CD1c-positive myeloid dendritic cell (primary cell): ENCODE measurements at regions not wholly inside any gene's neighbourhood (a gene's known extent, or its start where the extent isn't known, plus 50 kb on each side); places are given as distances from the start of the nearest gene placed in this dataset.
A peak's percentile ranks its signal among the peaks of the same experiment; 100 is the strongest.
"Not testable (repeated sequence)": the region's sequence is repeated elsewhere in the genome, so short reads cannot be mapped to it uniquely, and the experiment has no call there.

Experiments
- DNase-seq: peaks from one replicate; pipeline ENCODE4 v3.0.0-alpha.2; 2016; ENCODE audit errors: extremely low spot score

DNA sequence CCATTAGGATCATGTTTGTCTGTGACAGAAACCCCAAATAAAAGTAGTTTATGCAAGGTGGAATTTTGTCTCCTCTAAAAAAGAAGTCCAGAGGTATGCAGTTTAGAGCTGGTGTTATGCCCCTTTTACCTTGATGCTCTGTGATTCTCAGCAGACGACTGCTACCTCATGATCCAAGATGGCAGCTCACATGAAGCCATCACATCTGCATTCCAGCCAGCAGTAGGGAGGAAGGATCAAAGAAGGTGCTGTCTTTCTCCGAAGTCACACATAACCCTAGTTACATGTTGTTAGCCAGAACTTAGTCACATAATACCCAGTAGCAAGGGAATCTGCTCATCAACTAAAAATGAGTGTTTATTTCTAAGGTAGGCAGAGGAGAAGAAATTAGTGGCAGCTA is 135.7 kb upstream of the HS3ST2 start:
- DNase-seq: no peak

- DNase-seq: no peak
These were observed 132.2 kb upstream of the HS3ST2 start for GRCh38 chr16:22681554-22682291.

- DNase-seq: no peak
These were observed 130.7 kb upstream of the HS3ST2 start for GRCh38 chr16:22683258-22683657.

- no peak for DNase-seq
These were observed 130.0 kb upstream of the HS3ST2 start for GRCh38 chr16:22683730-22684573.

DNA sequence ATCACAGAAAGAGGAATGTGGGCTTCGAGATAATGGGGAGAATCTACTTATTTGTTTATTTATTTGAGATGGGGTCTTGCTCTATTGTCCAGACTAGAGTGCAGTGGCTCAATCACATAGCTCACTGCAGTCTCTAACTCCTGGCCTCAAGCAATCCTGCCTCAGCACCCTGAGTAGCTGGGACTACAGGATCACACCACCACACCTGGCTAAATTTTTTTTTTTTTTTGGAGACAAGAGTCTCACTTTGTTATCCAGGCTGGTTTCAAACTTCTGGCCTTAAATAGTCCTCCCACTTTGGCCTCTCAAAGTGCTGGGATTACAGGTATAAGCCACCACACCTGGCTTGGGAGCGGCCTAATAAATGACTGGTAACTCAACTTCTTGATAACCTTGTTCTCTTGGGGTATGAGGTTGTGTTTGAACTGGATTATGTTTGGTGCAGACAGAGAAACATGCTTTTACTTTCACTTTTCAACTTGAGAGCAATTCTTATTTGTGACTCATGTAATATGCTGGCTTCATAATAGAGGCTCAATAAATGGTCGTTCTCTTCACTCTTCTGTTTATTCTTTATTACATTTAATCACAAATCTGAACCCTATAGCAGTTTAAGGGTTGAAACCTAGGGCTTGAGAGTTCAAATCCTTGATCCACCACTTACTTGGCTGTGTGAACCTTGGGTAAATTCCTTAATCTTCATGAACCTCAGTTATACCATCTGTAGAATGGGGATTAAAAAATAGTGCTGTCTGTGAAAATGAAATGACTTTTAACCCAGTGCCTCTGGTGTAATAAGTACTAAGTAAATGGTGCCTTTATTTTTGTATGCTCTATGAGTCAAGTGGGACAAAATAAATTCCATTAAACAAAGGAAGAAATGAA is 129.1 kb upstream of the HS3ST2 start:
- no peak for DNase-seq

- DNase-seq: no peak
These were observed 128.5 kb upstream of the HS3ST2 start for GRCh38 chr16:22685459-22685830.

DNA sequence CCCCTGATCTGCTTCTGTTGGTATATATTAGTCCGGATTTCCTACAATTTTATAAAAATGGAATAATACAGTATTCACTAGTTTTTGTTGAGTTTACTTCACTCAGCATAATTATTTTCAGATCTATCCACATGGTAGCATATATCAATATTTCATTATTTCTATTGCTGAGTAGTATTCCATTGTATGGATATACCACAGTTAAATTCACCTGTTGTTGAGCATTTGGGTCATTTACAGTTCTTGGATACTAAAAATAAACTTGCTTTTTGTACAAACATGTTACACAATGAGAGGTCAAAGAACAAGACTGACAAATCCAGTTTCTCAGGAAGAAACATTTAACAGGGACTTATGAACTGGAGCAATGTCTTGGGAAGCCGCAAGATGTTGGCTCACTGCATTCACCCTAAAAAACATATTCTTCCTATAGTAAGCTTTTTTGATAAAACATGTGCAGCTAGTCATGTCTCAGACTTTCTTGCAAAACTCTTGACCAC is 126.9 kb upstream of the HS3ST2 start:
- no peak for DNase-seq

- DNase-seq: no peak
These were observed 125.5 kb upstream of the HS3ST2 start for GRCh38 chr16:22688463-22688862.

DNA sequence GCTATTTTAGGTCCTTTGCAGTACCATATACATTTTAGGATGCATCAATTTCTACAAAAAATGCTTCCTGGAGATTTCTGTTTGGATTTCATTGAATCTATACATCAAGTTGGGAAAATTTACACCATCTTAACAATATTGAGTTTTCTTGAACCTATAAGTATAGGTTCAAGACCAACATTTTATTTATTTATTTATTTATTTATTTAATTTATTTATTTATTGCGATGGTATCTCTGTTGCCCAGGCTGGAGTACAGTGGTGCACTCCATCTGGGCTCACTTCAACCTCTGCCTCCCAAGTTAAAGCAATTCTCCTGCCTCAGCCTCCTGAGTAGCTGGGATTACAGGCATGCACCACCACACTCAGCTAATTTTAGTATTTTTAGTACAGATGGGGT is 125.0 kb upstream of the HS3ST2 start:
- DNase-seq: no peak

- DNase-seq: no peak
These were observed 122.6 kb upstream of the HS3ST2 start for GRCh38 chr16:22691335-22691734.

- no peak for DNase-seq
These were observed 121.9 kb upstream of the HS3ST2 start for GRCh38 chr16:22692034-22692433.

- peak; percentile 38 for DNase-seq
These were observed 120.9 kb upstream of the HS3ST2 start for GRCh38 chr16:22692916-22693637.

DNA sequence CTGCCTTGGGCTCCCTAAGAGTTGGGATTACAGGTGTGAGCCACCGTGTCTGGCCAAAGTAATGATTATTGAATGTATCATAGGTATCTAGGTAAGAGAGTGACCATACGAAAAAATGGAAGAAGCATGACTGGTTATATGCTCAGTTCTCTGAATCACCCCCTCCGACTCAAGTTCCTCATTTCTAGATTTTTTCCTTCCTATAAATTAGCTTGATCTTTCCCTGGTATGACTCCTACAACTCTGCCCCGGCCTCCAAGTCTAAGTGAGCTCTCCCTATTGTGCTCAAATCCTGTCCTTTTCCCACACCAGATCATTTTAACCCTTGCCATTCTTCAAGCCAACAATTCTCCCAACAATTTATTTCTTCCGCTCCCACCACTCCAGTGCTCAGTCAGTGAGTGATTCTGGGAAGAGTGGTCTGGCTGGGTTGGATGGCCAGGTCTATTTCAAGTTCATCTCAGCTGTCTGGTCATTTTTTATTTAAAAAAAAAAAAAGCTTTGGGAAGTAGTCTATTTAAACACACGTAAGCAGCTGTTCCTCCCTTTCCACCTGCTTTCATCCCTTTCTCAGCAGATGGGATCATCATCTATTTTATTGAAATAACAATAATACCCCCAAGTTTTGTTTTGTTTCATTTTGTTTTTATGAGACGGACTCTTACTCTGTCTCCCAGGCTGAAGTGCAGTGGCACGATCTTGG is 120.2 kb upstream of the HS3ST2 start:
- peak; percentile 69 for DNase-seq

DNA sequence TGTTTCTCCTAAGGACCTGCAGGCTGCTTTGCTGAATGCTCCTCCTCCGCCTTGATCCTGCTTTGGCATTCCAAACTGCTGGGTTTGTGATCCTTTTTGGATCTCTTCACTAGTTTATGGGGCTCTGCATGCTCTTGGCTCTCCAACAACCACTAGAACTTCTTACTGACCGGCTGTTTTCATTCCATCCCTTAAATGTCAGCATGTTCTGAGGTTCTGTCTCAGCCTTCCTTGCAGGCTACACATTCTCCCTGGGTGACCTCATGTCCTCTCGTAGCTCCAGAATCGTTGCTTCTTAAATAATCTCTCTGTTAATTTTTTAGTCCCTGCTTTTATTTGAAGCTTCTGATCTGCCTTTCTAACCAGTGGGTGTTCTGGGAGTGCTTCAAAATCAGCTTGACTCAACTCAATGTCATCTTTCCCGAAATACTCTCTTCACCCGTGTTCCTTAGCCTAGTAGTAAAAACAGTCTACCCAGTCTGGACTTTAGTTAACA is 119.0 kb upstream of the HS3ST2 start:
- no peak for DNase-seq

- not testable (repeated sequence) for DNase-seq
These were observed 118.2 kb upstream of the HS3ST2 start for GRCh38 chr16:22695773-22696172.

- no peak for DNase-seq
These were observed 114.6 kb upstream of the HS3ST2 start for GRCh38 chr16:22699356-22699755.

DNA sequence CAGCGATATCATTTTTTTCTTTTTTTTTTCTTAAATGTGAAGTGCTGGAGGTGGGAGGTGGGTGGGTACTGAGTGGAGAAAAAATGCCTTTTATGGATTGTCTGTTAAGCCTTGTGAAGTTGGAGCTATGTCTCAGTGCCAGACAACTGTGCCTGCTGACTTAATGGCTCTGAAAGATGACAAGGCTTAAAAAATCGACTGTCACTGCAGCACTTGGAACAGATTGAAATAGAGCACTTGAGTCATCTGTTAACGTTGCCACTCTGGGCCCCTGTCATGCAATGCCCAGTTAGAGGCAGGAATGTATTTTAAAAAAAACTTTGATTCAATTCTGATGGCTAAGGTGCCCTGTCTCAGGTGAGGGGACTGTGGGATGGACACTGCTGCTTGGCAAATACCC is 108.2 kb upstream of the HS3ST2 start:
- DNase-seq: no peak

GRCh38 chr16:22710326-22710725 is 103.6 kb upstream of the HS3ST2 start:
- DNase-seq: no peak

GRCh38 chr16:22711847-22712246 is 102.1 kb upstream of the HS3ST2 start:
- DNase-seq: no peak

DNA sequence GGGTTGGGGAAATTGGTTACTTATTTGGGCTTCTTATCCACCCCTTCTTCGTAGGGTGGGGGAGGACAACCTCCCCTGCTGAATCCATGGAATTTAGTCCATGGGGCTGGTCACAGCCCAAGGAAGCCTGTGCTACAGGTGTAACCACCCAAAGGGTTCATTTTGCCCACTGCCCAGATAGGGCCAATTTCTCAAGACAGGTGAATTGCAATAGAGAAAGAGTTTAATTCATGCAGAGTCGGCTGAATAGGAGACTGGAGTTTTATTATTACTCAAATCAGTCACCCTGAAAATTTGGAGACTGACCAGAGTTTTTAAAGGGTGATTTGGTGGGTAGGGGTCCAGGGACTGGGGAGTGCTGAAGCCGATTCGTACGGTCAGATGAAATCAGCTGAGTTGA is 101.5 kb upstream of the HS3ST2 start:
- DNase-seq: no peak

DNA sequence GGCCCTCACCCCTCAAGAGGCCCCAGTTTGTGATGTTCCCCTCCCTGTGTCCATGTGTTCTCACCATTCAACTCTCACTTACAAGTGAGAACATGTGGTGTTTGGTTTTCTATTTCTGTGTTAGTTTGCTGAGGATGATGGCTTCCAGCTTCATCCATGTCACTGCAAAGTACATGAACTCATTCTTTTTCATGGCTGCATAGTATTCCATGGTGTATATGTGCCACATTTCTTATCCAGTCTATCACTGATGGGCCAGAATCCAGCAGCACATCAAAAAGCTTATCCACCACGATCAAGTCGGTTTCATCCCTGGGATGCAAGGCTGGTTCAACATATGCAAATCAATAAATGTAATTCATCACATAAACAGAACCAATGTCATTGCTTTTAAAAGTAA is 95.4 kb upstream of the HS3ST2 start:
- DNase-seq: not testable (repeated sequence)
